IgD-negative memory B cell (primary cell): ENCODE measurements at regions not wholly inside any gene's neighbourhood (a gene's known extent, or its start where the extent isn't known, plus 50 kb on each side); places are given as distances from the start of the nearest gene placed in this dataset.
"Not testable (repeated sequence)": the region's sequence is repeated elsewhere in the genome, so short reads cannot be mapped to it uniquely, and the experiment has no call there.

ENCODE experiments used
- H3K27ac Mint-ChIP-seq, 3 donors: one replicate each; pipeline ENCODE4 v1.8.0; 2020 to 2022; ENCODE audit warnings: mild to moderate bottlenecking in 3 of 3, mixed read lengths in 3 of 3, moderate library complexity in 1 of 3
- H3K27me3 Mint-ChIP-seq: one replicate; pipeline ENCODE4 v1.8.0; 2021; ENCODE audit warnings: mixed read lengths
- H3K36me3 Mint-ChIP-seq: one replicate; pipeline ENCODE4 v1.8.0; 2020; ENCODE audit warnings: mild to moderate bottlenecking, mixed read lengths
- H3K4me1 Mint-ChIP-seq, 3 donors: one replicate each; pipeline ENCODE4 v1.8.0; 2020 to 2022; ENCODE audit warnings: mixed read lengths in 3 of 3, mild to moderate bottlenecking in 1 of 3
- H3K4me3 Mint-ChIP-seq, 4 donors: one replicate each; pipeline ENCODE4 v1.8.0; 2020 to 2022; ENCODE audit warnings: mild to moderate bottlenecking in 4 of 4, mixed read lengths in 4 of 4, moderate library complexity in 3 of 4
- H3K9me3 Mint-ChIP-seq, 3 donors: one replicate each; pipeline ENCODE4 v1.8.0; 2020 to 2021; ENCODE audit warnings: mixed read lengths in 3 of 3, mild to moderate bottlenecking in 1 of 3

DNA sequence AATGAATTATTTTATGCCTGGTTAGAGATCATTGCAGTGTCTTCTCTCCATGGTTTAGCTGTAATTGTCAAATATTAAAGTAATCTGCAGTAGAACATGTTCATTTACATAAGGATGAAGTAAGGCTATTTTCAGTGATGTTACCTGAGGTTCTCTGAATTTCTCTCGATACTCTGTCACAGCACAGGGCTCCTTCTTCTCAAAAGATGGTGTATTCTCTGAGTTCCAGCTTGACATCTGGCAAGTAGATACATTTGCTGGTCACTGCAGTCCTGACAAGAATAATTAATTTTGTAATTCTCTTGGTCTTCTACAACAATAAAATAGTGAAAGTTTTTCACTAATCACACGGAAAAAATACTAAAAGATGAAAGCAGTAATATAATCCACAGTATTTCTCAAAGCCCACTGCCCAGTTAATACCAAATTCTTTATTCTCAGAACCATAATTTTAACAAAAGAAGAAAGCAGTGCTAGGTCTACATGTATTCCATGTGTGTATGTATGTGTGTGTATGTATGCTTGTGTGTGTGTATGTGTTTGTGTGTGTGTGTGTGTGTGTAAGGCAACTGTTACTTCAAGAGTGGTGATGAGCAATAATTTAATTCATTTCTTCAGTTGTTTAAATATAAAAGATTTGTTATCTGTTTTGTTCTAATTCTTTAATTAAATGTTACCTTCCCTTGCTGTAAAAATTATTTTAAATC, 1165.5 kb upstream of the SLC39A10 start:
- Mint-ChIP-seq H3K4me3 (no peak overlapping the region), H3K27ac (no peak overlapping the region), H3K36me3 (no peaks in the 10 kb centered on the region), H3K27me3 (no peaks in the 10 kb centered on the region), H3K9me3 (no peaks in the 10 kb centered on the region), H3K4me1 (no peaks in the 10 kb centered on the region)

DNA sequence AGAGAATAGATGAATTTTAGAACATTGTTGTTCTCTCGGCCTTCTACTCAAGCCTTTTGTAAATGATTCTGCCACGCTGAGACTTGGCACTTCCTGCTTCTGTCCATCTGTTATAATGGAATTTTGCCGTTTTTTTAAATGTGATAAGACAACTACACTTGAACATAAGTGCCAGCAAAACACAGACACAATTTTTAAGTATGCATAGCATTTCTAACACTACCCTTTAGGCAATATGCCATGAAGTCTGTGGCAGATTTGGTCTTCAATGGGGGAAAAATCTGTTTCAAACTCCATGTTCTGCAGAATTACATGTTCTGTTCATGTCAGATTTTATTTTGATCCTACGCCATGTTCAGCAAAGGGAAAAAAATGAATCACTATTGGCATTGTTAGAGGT, 1170.7 kb upstream of the SLC39A10 start:
- H3K27ac Mint-ChIP-seq, result no peak overlapping the region
- H3K4me1 Mint-ChIP-seq, result no peaks in the 10 kb centered on the region
- no peaks in the 10 kb centered on the region for H3K9me3 Mint-ChIP-seq
- H3K4me3 Mint-ChIP-seq, result no peak overlapping the region
- no peaks in the 10 kb centered on the region for H3K27me3 Mint-ChIP-seq
- H3K36me3 Mint-ChIP-seq, result no peaks in the 10 kb centered on the region

DNA sequence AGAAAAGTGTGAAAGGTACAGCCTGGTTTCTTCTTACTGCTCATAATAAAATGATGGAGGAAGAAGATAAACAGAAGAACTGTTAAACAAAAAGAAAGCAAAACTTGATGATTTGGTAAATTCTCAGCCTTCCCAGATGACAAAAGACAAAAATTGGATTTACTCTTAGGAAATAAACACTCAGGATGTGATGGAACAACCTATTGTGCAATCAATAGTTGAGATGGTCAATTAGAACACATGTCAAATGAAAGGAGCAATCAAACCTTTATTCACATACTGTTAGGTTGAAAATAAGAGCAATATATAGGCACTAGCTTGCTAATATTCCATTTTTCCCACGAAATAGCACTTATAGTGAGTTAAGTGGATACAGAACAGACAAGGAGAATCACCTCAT, 1174.0 kb upstream of the SLC39A10 start:
- no peaks in the 10 kb centered on the region for H3K9me3 Mint-ChIP-seq
- peak overlapping the region in 1 of 3 donors; percentile 48 for H3K27ac Mint-ChIP-seq
- H3K4me1 Mint-ChIP-seq, result no peaks in the 10 kb centered on the region
- H3K4me3 Mint-ChIP-seq, result no peak overlapping the region
- H3K36me3 Mint-ChIP-seq, result no peaks in the 10 kb centered on the region
- no peaks in the 10 kb centered on the region for H3K27me3 Mint-ChIP-seq

DNA sequence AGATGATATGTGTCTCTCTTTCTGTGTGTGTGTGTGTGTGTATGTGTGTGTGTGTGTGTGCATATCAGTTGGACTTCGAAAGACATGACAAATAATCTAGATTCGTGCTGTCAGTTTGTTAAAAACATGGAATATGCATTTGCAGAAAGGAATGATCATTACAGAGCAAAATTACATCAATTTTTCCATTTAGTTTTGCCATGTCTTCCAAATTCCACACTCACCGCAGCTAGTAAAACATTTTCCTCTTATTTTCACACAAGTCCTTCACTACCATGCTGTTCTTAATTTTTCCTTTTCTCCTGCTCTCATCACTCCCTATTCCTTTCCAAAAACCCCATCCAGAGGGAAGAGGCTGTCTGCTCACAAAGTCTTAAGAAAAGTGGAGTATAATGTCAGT, 1191.4 kb upstream of the SLC39A10 start:
- Mint-ChIP-seq H3K4me3 (no peak overlapping the region), H3K4me1 (peaks cover 0 to 3% (median 0%) of the 10 kb centered on the region in 3 donors), H3K27ac (peak overlapping the region in 1 of 3 donors; percentile 16), H3K36me3 (no peaks in the 10 kb centered on the region), H3K9me3 (peaks cover 0 to 4% (median 0%) of the 10 kb centered on the region in 3 donors), H3K27me3 (no peaks in the 10 kb centered on the region)

DNA sequence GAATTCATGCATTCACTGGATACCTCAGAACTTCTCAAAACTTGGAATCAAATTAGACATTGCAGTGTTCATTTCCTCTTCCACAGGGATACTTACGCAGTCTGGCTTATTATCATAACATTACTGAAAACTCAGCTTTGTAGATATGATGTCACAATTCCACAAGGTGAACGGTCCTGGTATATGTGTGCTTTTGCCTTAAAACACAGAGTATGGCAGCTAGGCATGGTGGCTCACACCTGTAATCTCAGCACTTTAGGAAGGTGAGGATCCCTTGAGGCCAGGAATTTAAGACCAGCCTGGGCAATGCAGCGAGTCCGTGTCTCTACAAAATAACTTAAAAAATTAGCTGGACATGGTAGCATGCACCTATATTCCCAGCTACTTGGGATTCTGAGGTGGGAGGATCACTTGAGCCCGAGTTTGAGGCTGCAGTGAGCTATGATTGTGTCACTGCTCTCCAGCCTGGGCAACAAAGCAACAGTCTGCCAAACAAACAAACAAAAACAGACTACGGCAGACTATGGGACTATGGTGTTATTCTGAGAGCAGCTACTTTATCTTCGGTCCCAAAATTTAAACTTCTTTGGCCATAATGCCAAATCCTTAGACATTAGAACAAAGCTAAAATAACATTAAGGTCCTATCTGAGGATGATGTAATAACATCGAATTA, 1191.9 kb upstream of the SLC39A10 start:
- Mint-ChIP-seq H3K36me3 (no peaks in the 10 kb centered on the region), H3K4me1 (peaks cover 0 to 3% (median 0%) of the 10 kb centered on the region in 3 donors), H3K27ac (peak overlapping the region in 1 of 3 donors; percentile 16), H3K9me3 (peaks cover 0 to 4% (median 0%) of the 10 kb centered on the region in 3 donors), H3K27me3 (no peaks in the 10 kb centered on the region), H3K4me3 (no peak overlapping the region)

DNA sequence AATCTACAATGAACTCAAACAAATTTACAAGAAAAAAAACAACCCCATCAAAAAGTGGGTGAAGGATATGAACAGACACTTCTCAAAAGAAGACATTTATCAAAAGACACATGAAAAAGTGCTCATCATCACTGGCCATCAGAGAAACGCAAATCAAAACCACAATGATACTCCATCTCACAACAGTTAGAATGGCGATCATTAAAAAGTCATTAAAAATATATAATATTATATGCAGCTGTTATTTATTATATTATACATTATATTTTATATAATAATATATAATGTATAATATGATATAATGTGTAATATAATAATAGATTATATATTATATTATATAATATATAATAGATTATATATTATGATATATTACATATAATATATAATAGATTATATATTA, 1194.1 kb upstream of the SLC39A10 start:
- not testable (repeated sequence) for H3K27ac Mint-ChIP-seq, H3K4me3 Mint-ChIP-seq, H3K36me3 Mint-ChIP-seq, H3K27me3 Mint-ChIP-seq, H3K9me3 Mint-ChIP-seq, H3K4me1 Mint-ChIP-seq

DNA sequence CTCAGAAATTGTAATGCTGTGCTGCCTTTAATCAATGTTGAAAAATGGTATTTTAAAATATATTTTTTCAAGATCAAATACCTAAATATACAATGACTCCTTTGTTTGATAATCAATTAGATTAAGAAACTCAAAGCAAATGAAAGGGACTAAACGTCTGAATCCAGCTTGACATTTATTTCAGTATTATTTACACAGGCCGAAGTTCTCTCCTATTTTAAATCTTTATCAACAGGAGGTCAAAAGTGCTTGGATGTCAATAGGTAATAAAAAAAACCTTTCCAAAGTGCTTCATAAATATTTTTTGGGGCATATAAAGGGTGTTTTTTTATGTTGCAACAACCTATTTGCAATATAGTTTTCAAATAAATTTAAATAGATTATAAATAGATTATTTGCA, 1201.7 kb upstream of the SLC39A10 start:
- Mint-ChIP-seq H3K9me3 (no peaks in the 10 kb centered on the region), H3K4me3 (no peak overlapping the region), H3K36me3 (no peaks in the 10 kb centered on the region), H3K4me1 (no peaks in the 10 kb centered on the region), H3K27me3 (no peaks in the 10 kb centered on the region), H3K27ac (no peak overlapping the region)

DNA sequence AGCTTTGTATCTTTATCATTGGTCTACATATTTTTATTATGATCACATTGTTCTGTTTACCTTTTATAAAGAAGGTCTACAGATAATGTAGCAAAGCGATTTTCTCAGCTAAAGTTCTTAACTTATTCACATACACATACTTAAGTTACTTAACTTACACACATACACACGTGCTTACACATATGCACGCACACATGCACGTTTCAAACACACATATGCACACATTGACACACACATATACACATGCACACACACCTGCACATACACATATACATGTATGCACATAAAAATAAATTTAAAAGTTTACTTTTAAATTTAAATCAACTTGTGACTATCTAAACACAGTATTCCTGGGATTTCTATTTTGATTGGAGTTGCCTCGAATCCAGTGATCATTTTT, 1204.5 kb upstream of the SLC39A10 start:
- Mint-ChIP-seq H3K4me3 (no peak overlapping the region), H3K27ac (peak overlapping the region in 1 of 3 donors; percentile 25), H3K36me3 (no peaks in the 10 kb centered on the region), H3K4me1 (no peaks in the 10 kb centered on the region), H3K27me3 (no peaks in the 10 kb centered on the region), H3K9me3 (no peaks in the 10 kb centered on the region)

DNA sequence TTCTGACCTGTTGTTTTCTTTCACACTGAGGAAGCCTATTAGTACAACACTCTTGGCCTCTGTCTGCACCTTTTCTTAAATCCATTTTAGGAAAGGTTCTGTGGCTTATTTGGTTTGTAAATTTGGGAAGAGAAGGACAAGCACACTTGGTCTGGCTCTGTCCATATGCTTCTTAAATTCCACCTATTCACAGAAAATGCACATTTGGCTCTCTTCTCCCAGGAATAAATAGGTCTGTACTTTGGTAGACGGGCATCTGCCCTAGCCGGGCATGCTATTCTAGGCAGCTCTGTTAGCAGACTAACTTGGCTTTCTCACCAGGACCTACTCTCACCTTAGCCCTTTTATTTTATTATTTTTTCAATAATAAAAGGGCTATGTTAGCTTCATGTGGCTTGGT, 1211.8 kb upstream of the SLC39A10 start:
- Mint-ChIP-seq H3K9me3 (peaks cover 0 to 5% (median 1%) of the 10 kb centered on the region in 3 donors), H3K4me3 (no peak overlapping the region), H3K36me3 (no peaks in the 10 kb centered on the region), H3K27ac (no peak overlapping the region), H3K4me1 (no peaks in the 10 kb centered on the region), H3K27me3 (no peaks in the 10 kb centered on the region)

DNA sequence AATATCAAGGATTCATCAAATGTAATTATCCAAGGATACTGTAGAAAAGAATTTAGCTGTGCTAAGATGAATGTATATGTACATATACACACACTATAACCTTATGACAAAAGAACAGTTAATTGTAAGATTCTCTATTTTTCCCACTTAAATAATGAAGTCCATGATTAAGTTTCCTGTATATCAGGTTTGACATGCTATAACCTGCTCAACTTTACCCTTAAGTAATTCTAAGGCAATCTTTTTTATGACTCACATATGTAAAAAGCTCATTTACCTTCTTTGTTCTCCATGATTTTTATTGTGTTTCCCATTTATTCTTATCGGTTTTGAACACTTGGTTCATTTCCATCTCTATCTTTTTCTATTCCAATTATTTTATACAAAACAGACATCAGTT, 1213.1 kb upstream of the SLC39A10 start:
- Mint-ChIP-seq H3K36me3 (no peaks in the 10 kb centered on the region), H3K4me1 (no peaks in the 10 kb centered on the region), H3K27me3 (no peaks in the 10 kb centered on the region), H3K9me3 (peaks cover 3 to 5% (median 3%) of the 10 kb centered on the region in 3 donors), H3K27ac (no peak overlapping the region), H3K4me3 (no peak overlapping the region)

DNA sequence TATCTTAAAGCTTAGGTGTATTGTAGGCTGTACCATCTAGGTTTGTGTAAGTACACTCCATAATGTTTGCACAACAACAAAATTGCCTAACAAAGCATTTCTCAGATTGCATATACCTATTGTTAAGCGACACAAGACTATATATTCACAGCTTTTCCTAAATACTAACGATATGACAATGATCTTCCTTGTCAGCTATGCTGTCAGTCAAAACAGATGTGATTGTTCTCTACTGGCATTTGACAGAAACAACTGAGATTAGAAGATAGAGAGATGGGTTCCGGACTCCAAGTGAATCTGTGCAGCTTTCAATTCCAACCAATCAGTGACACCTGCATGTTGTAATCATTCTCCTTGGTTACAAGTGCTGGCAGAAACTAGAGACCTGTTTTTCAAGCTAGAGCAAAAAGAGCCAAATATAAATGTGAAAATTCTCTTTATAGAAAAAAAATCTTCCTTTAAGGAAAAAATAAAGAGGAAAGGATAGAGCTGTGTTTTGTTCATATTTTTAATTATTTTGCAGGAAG, 1232.3 kb upstream of the SLC39A10 start:
- Mint-ChIP-seq H3K36me3 (no peaks in the 10 kb centered on the region), H3K4me3 (no peak overlapping the region), H3K27me3 (no peaks in the 10 kb centered on the region), H3K27ac (no peak overlapping the region), H3K4me1 (no peaks in the 10 kb centered on the region), H3K9me3 (peaks cover 0 to 3% (median 0%) of the 10 kb centered on the region in 3 donors)

DNA sequence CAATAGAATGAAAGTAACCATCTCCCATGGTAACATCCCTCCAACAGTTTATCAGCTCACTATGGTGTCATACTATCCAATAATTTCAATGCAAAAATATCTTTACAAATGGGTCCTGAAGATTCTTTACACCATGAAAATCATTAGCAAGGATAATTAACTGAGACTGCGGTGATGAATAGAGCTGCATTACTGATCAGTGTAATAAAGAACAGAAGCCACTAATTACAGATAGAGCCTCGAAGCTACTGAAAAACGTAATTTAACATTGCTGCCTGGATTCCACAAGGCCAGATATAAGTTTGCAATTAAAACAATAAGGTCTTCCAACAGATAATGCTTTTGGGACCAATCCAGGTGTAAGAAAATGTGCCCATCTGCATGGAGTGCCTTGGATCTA, 1245.8 kb upstream of the SLC39A10 start:
- H3K9me3 Mint-ChIP-seq, result peaks cover 0 to 2% (median 0%) of the 10 kb centered on the region in 3 donors
- H3K27me3 Mint-ChIP-seq, result no peaks in the 10 kb centered on the region
- H3K36me3 Mint-ChIP-seq, result no peaks in the 10 kb centered on the region
- H3K4me3 Mint-ChIP-seq, result no peak overlapping the region
- H3K27ac Mint-ChIP-seq, result no peak overlapping the region
- peaks cover 0 to 1% (median 0%) of the 10 kb centered on the region in 3 donors for H3K4me1 Mint-ChIP-seq

DNA sequence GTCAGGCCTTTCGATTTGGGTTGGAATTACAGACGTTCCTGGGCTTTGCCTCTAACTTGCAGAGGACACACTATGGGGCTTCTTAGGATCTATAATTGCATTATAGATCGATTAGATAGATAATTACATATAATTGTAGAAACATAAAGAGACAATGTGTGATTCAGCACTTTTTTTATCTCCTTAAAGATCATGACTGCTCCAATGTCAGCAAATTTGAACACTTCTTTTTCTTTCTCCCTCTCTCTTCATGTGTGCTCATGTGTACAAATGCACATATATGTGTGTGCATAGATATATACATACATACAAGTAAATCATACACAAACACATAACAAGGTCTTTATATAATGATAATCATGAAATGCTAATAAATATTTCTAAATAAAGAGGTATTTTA, 1261.2 kb upstream of the SLC39A10 start:
- H3K4me1 Mint-ChIP-seq, result no peaks in the 10 kb centered on the region
- H3K36me3 Mint-ChIP-seq, result no peaks in the 10 kb centered on the region
- H3K9me3 Mint-ChIP-seq, result peaks cover 0 to 2% (median 0%) of the 10 kb centered on the region in 3 donors
- H3K27me3 Mint-ChIP-seq, result no peaks in the 10 kb centered on the region
- H3K4me3 Mint-ChIP-seq, result no peak overlapping the region
- no peak overlapping the region for H3K27ac Mint-ChIP-seq

DNA sequence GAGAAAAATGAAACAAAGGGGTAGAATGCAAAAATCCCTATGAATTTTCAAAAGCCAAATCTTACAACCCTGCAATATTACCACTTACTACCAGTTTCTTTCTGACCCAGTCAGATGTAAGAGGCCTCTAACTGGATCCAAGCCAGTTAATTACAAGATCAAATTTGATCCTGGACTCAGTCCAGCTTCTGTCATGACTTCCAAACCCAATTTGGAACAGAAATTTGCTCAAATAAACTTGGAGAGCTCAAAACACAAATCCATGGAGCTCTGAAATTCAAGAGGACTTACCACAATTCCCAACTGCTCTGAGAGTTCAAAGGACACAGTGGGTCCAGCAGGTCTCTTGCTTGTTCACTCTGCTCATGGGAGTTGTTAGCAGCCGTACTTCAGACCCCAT, 1271.7 kb upstream of the SLC39A10 start:
- H3K27ac Mint-ChIP-seq, result no peak overlapping the region
- H3K27me3 Mint-ChIP-seq, result no peaks in the 10 kb centered on the region
- no peaks in the 10 kb centered on the region for H3K36me3 Mint-ChIP-seq
- no peaks in the 10 kb centered on the region for H3K4me1 Mint-ChIP-seq
- H3K9me3 Mint-ChIP-seq, result peaks cover 3 to 9% (median 7%) of the 10 kb centered on the region in 3 donors
- H3K4me3 Mint-ChIP-seq, result no peak overlapping the region

DNA sequence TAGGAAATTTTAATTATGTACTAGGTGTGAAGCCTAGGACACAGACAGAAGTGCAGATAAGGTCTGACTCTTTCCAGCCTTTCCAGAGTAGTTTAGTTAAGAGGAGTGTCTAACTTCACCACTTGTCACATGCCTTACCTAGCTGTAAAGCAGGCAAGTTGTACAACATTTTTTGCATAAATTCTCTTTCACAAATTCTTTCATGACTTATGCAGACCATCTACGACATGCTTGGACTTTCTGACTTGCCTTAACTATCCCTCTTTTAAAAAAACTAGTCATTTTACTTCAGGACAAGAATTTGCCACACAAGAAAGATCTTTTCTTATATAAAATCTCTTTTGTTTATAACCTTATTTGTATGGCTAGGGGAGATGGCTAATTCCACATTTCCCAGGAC, 1273.6 kb upstream of the SLC39A10 start:
- H3K4me3 Mint-ChIP-seq, result no peak overlapping the region
- H3K36me3 Mint-ChIP-seq, result no peaks in the 10 kb centered on the region
- no peak overlapping the region for H3K27ac Mint-ChIP-seq
- H3K27me3 Mint-ChIP-seq, result no peaks in the 10 kb centered on the region
- H3K9me3 Mint-ChIP-seq, result peaks cover 4 to 9% (median 7%) of the 10 kb centered on the region in 3 donors
- no peaks in the 10 kb centered on the region for H3K4me1 Mint-ChIP-seq

DNA sequence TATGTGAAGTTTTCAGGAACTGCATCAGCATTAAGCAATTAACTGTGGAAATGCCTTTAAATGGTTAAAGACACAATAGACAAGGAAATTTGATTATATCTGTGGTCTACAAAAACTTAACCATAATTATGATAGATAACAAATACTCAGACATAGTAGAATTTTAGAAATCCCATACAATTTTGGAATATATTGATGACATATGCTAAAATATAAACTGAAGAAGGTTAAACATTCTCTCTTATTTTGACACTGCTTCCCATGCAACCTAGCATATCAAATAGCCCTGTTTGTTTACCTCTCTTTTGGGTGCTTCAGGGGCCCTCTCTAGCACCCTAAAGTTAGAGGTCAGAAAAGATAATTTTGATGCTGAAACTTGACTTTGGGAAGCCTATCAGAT, 1274.8 kb upstream of the SLC39A10 start:
- Mint-ChIP-seq H3K27me3 (no peaks in the 10 kb centered on the region), H3K4me3 (no peak overlapping the region), H3K36me3 (no peaks in the 10 kb centered on the region), H3K9me3 (peaks cover 4 to 9% (median 7%) of the 10 kb centered on the region in 3 donors), H3K4me1 (no peaks in the 10 kb centered on the region), H3K27ac (no peak overlapping the region)
